ENCODE measurements at regions not wholly inside any gene's neighbourhood (a gene's known extent, or its start where the extent isn't known, plus 50 kb on each side); places are given as distances from the start of the nearest gene placed in this dataset.

- TF ChIP-seq ZNF449 (tag by site-specific recombination; IDR thresholded peaks at IDR 0.05) (no peak), ZNF16 (tag by site-specific recombination; IDR thresholded peaks at IDR 0.05; ENCODE audit: low read depth) (no peak), IKZF3 (tag by site-specific recombination; IDR thresholded peaks at IDR 0.05) (no peak), SCRT2 (tag by site-specific recombination; IDR thresholded peaks at IDR 0.05) (no peak), KLF8 (tag by site-specific recombination; IDR thresholded peaks at IDR 0.05) (no peak)
- Histone ChIP-seq H3K4me1 (ENCODE audit: control insufficient read depth, insufficient read depth, low read length) (no peaks in the 10 kb centered on the region), H3K4me3 (ENCODE audit: low read depth, low read length) (no peak overlapping the region), H3K9me3 (ENCODE audit: control insufficient read depth, insufficient read depth, low read depth, low read length) (no peaks in the 10 kb centered on the region), H3K27ac (ENCODE audit: extremely low read depth, low read depth, low read length) (no peak overlapping the region), H3K36me3 (ENCODE audit: control insufficient read depth in 2 of 2, insufficient read depth in 1 of 2, low read length in 2 of 2) (no peaks in the 10 kb centered on the region)
- ChIA-PET CTCF (interaction anchor here (2.0 kb wide), 1 partner anchor 168 kb away, joined by 8 read pairs; no protein-coding TSS in a partner anchor), POLR2A (interaction anchor here (1.7 kb wide), 1 partner anchor 97 kb away, joined by 6 read pairs; the partner anchor contains the start of gene NEDD9)
These were observed 96.3 kb upstream of the NEDD9 start for GRCh38 chr6:11328613-11329247.

- Histone ChIP-seq H3K27ac (ENCODE audit: extremely low read depth, low read depth, low read length) (no peak overlapping the region), H3K9me3 (ENCODE audit: control insufficient read depth, insufficient read depth, low read depth, low read length) (no peaks in the 10 kb centered on the region), H3K4me3 (ENCODE audit: low read depth, low read length) (no peak overlapping the region), H3K4me1 (ENCODE audit: control insufficient read depth, insufficient read depth, low read length) (no peaks in the 10 kb centered on the region), H3K36me3 (ENCODE audit: control insufficient read depth in 2 of 2, insufficient read depth in 1 of 2, low read length in 2 of 2) (no peaks in the 10 kb centered on the region)
- no peak for TF ChIP-seq ZNF701 (tag by site-specific recombination; IDR thresholded peaks at IDR 0.05)
- TF ChIP-seq ZFHX2 (tag by site-specific recombination; conservative IDR thresholded peaks at IDR 0.05), result no peak
- TF ChIP-seq ZNF626 (tag by site-specific recombination; IDR thresholded peaks at IDR 0.05), result no peak
- TF ChIP-seq ZNF391 (tag by site-specific recombination; IDR thresholded peaks at IDR 0.05; ENCODE audit: borderline replicate concordance, low read depth), result no peak
- TF ChIP-seq ZNF138 (tag by site-specific recombination; IDR thresholded peaks at IDR 0.05; ENCODE audit: borderline replicate concordance), result no peak
- ChIA-PET CTCF (no interaction called here), POLR2A (interaction anchor here (1.7 kb wide), 1 partner anchor 96 kb away, joined by 6 read pairs; the partner anchor contains the start of gene NEDD9)
These were observed 95.5 kb upstream of the NEDD9 start for GRCh38 chr6:11327961-11328360.

- POLR2A ChIA-PET, result no interaction called here
- Histone ChIP-seq H3K4me3 (ENCODE audit: low read depth, low read length) (no peak overlapping the region), H3K36me3 (ENCODE audit: control insufficient read depth in 2 of 2, insufficient read depth in 1 of 2, low read length in 2 of 2) (no peaks in the 10 kb centered on the region), H3K9me3 (ENCODE audit: control insufficient read depth, insufficient read depth, low read depth, low read length) (no peaks in the 10 kb centered on the region), H3K27ac (ENCODE audit: extremely low read depth, low read depth, low read length) (no peak overlapping the region), H3K4me1 (ENCODE audit: control insufficient read depth, insufficient read depth, low read length) (no peaks in the 10 kb centered on the region)
- CTCF ChIA-PET, result interaction anchor here (1.1 kb wide), 1 partner anchor 52 kb away, joined by 4 read pairs; no protein-coding TSS in a partner anchor
- TF ChIP-seq MEIS1 (CRISPR knock-in tag; IDR thresholded peaks at IDR 0.05; ENCODE audit: borderline replicate concordance), result no peak
- TF ChIP-seq ZNF501 (tag by site-specific recombination; IDR thresholded peaks at IDR 0.05), result no peak
- TF ChIP-seq ZXDB (tag by site-specific recombination; IDR thresholded peaks at IDR 0.05), result no peak
- TF ChIP-seq PRDM2 (tag by site-specific recombination; IDR thresholded peaks at IDR 0.05; ENCODE audit: borderline replicate concordance), result no peak
- TF ChIP-seq ZNF785 (tag by site-specific recombination; IDR thresholded peaks at IDR 0.05), result no peak
- no peak for TF ChIP-seq WT1 (tag by site-specific recombination; IDR thresholded peaks at IDR 0.05)
- TF ChIP-seq ZNF19 (tag by site-specific recombination; IDR thresholded peaks at IDR 0.05; ENCODE audit: low read depth), result no peak
- TF ChIP-seq HOXD13 (CRISPR knock-in tag; IDR thresholded peaks at IDR 0.05; ENCODE audit: borderline replicate concordance), result no peak
- TF ChIP-seq ZSCAN23 (tag by site-specific recombination; IDR thresholded peaks at IDR 0.05), result no peak
- TF ChIP-seq ZNF341 (tag by site-specific recombination; IDR thresholded peaks at IDR 0.05; ENCODE audit: low read depth), result no peak
- TF ChIP-seq ZNF585B (tag by site-specific recombination; IDR thresholded peaks at IDR 0.05), result no peak
- no peak for TF ChIP-seq SP7 (tag by site-specific recombination; IDR thresholded peaks at IDR 0.05)
- TF ChIP-seq OVOL3 (tag by site-specific recombination; IDR thresholded peaks at IDR 0.05), result no peak
- TF ChIP-seq ZNF580 (tag by site-specific recombination; IDR thresholded peaks at IDR 0.05), result no peak
These were observed 93.6 kb upstream of the NEDD9 start for GRCh38 chr6:11326116-11326515.
